ENCODE measurements at regions not wholly inside any gene's neighbourhood (a gene's known extent, or its start where the extent isn't known, plus 50 kb on each side); places are given as distances from the start of the nearest gene placed in this dataset.

GRCh38 chr5:143506836-143507552 is 103.5 kb upstream of the NR3C1 start (continued):
- TF ChIP-seq NFAT5 (CRISPR knock-in tag; IDR thresholded peaks at IDR 0.05) (no peak), ZNF274 (CRISPR knock-in tag; IDR thresholded peaks at IDR 0.05) (no peak), ZBTB40 (IDR thresholded peaks at IDR 0.05) (no peak), ZBTB40 (CRISPR knock-in tag; IDR thresholded peaks at IDR 0.05) (no peak; the same call in 1 of the 2 replicates), ZNF839 (CRISPR knock-in tag; IDR thresholded peaks at IDR 0.05; ENCODE audit: borderline replicate concordance) (no peak), TOPORS (CRISPR knock-in tag; IDR thresholded peaks at IDR 0.05) (no peak), ZBTB26 (CRISPR knock-in tag; IDR thresholded peaks at IDR 0.05; ENCODE audit: borderline replicate concordance) (peak; percentile 67; the same call in 1 of the 2 replicates), POLR2AphosphoS5 (IDR thresholded peaks at IDR 0.05; ENCODE audit: low read depth, low read length) (no peak), ZNF558 (CRISPR knock-in tag; IDR thresholded peaks at IDR 0.05; ENCODE audit: borderline replicate concordance) (no peak), PHF20 (CRISPR knock-in tag; IDR thresholded peaks at IDR 0.05) (no peak), PHF8 (CRISPR knock-in tag; IDR thresholded peaks at IDR 0.05) (no peak; the same call in 1 of the 2 replicates), ZNF367 (CRISPR knock-in tag; IDR thresholded peaks at IDR 0.05; ENCODE audit: borderline replicate concordance) (no peak)

Measured in HepG2 (cell line).